ENCODE measurements at regions not wholly inside any gene's neighbourhood (a gene's known extent, or its start where the extent isn't known, plus 50 kb on each side); places are given as distances from the start of the nearest gene placed in this dataset.

- Histone ChIP-seq H3K36me3 (ENCODE audit: insufficient read depth) (no peaks in the 10 kb centered on the region), H3K27me3 (ENCODE audit: insufficient read depth, low read depth) (no peaks in the 10 kb centered on the region), H3K4me2 (peak overlapping the region; percentile 27; the same call in 1 of the 2 replicates), H3K79me2 (ENCODE audit: insufficient read depth, low read depth) (no peaks in the 10 kb centered on the region), H3K27ac (no peak overlapping the region), H3K4me1 (ENCODE audit: low read depth, poor library complexity, severe bottlenecking) (peaks cover 42% of the 10 kb centered on the region), H3K9ac (no peak overlapping the region), H2AFZ (ENCODE audit: low read depth) (peak overlapping the region; percentile 39), H3K4me3 (IDR thresholded peaks at IDR 0.05; ENCODE audit: insufficient read depth, low read depth, low read length) (no peak overlapping the region), H4K20me1 (ENCODE audit: insufficient read depth) (no peaks in the 10 kb centered on the region)
- TF ChIP-seq CTCF (conservative IDR thresholded peaks at IDR 0.05; ENCODE audit: low read depth, low read length) = peak; percentile 84
These were observed 101.0 kb downstream of the GGTLC2 start for GRCh38 chr22:22745225-22746060.

- H3K9ac ChIP-seq = no peak overlapping the region
- H3K79me2 ChIP-seq (ENCODE audit: insufficient read depth, low read depth) = no peaks in the 10 kb centered on the region
- no peaks in the 10 kb centered on the region for H4K20me1 ChIP-seq (ENCODE audit: insufficient read depth)
- H3K27me3 ChIP-seq (ENCODE audit: insufficient read depth, low read depth) = no peaks in the 10 kb centered on the region
- H3K27ac ChIP-seq = no peak overlapping the region
- peak overlapping the region; percentile 27; the same call in 1 of the 2 replicates for H3K4me2 ChIP-seq
- TF ChIP-seq CTCF (conservative IDR thresholded peaks at IDR 0.05; ENCODE audit: low read depth, low read length) = no peak
- no peak overlapping the region for H3K4me3 ChIP-seq (IDR thresholded peaks at IDR 0.05; ENCODE audit: insufficient read depth, low read depth, low read length)
- peak overlapping the region; percentile 39; the same call in 1 of the 2 replicates for H2AFZ ChIP-seq (ENCODE audit: low read depth)
- H3K36me3 ChIP-seq (ENCODE audit: insufficient read depth) = no peaks in the 10 kb centered on the region
- peaks cover 43% of the 10 kb centered on the region for H3K4me1 ChIP-seq (ENCODE audit: low read depth, poor library complexity, severe bottlenecking)
These were observed 101.9 kb downstream of the GGTLC2 start for GRCh38 chr22:22746061-22746962.

GRCh38 chr22:22746963-22747933, 102.8 kb downstream of the GGTLC2 start:
- no peak overlapping the region for H2AFZ ChIP-seq (ENCODE audit: low read depth)
- peaks cover 43% of the 10 kb centered on the region for H3K4me1 ChIP-seq (ENCODE audit: low read depth, poor library complexity, severe bottlenecking)
- H3K9ac ChIP-seq = no peak overlapping the region
- H3K79me2 ChIP-seq (ENCODE audit: insufficient read depth, low read depth) = no peaks in the 10 kb centered on the region
- no peaks in the 10 kb centered on the region for H3K36me3 ChIP-seq (ENCODE audit: insufficient read depth)
- H4K20me1 ChIP-seq (ENCODE audit: insufficient read depth) = no peaks in the 10 kb centered on the region
- no peak overlapping the region for H3K4me3 ChIP-seq (IDR thresholded peaks at IDR 0.05; ENCODE audit: insufficient read depth, low read depth, low read length)
- no peak overlapping the region for H3K4me2 ChIP-seq
- no peaks in the 10 kb centered on the region for H3K27me3 ChIP-seq (ENCODE audit: insufficient read depth, low read depth)
- TF ChIP-seq CTCF (conservative IDR thresholded peaks at IDR 0.05; ENCODE audit: low read depth, low read length) = no peak
- H3K27ac ChIP-seq = no peak overlapping the region

- Histone ChIP-seq H2AFZ (ENCODE audit: low read depth) (no peak overlapping the region), H3K4me2 (no peak overlapping the region), H3K27ac (no peak overlapping the region), H3K27me3 (ENCODE audit: insufficient read depth, low read depth) (no peaks in the 10 kb centered on the region), H4K20me1 (ENCODE audit: insufficient read depth) (no peaks in the 10 kb centered on the region), H3K79me2 (ENCODE audit: insufficient read depth, low read depth) (no peaks in the 10 kb centered on the region), H3K4me1 (ENCODE audit: low read depth, poor library complexity, severe bottlenecking) (peaks cover 45% of the 10 kb centered on the region), H3K9ac (no peak overlapping the region), H3K36me3 (ENCODE audit: insufficient read depth) (no peaks in the 10 kb centered on the region), H3K4me3 (IDR thresholded peaks at IDR 0.05; ENCODE audit: insufficient read depth, low read depth, low read length) (no peak overlapping the region)
- TF ChIP-seq CTCF (conservative IDR thresholded peaks at IDR 0.05; ENCODE audit: low read depth, low read length) = peak; percentile 78
These were observed 103.9 kb downstream of the GGTLC2 start for GRCh38 chr22:22748297-22748743.
